ENCODE measurements at regions not wholly inside any gene's neighbourhood (a gene's known extent, or its start where the extent isn't known, plus 50 kb on each side); places are given as distances from the start of the nearest gene placed in this dataset.

DNA sequence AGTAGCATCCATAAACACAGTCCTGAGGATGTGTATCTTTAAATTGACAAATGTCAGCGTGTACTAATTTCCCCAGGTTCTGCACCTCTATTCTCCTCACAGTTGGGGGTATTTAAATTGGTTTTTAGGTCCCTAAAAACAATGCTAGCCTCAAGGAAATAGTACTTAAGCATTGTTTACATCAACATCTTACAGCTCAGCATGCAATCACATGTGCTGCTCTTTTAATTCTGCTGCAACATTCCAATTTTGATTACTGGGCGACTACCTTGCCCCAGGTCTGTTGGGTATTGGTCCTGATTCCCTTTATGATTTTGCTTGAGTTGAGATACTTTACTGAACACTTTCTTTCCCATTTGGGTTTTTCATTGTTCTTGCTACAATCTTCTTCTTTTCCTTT, 616.6 kb downstream of the CCER1 start:
- no peak overlapping the region for H3K4me3 Mint-ChIP-seq (ENCODE audit: low read depth, unreplicated experiment)

DNA sequence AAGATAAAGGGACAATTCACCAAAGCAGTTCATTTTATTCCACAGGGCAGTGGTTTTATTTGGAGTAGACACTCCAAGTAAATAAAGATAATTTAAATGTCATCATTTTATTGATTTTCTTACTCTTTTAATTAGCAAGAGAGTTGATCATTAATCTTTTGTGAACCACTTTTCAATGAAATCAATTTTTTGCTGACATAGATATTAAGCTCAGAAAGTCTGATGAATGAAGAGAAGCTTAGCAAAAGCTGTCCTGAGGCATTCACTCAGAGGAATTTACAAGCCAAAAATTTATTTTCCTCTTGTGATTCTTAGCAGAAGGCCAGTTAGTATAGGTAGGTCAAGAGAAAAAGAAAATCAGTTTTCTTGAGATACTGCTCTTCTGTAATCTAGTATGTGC, 618.0 kb downstream of the CCER1 start:
- Mint-ChIP-seq H3K4me1 (ENCODE audit: low read depth, unreplicated experiment) (no peaks in the 10 kb centered on the region), H3K27me3 (ENCODE audit: unreplicated experiment) (no peaks in the 10 kb centered on the region), H3K36me3 (ENCODE audit: insufficient read depth, unreplicated experiment) (no peaks in the 10 kb centered on the region), H3K27ac (ENCODE audit: unreplicated experiment) (no peak overlapping the region), H3K9me3 (ENCODE audit: low read depth, unreplicated experiment) (peaks cover 6% of the 10 kb centered on the region), H3K4me3 (ENCODE audit: low read depth, unreplicated experiment) (no peak overlapping the region)
- no TSS peak for BruUV-seq (replicated peaks)
- CTCF ChIA-PET, result no interaction called here
- no peak for DNase-seq
- TF ChIP-seq, protein P1, sequence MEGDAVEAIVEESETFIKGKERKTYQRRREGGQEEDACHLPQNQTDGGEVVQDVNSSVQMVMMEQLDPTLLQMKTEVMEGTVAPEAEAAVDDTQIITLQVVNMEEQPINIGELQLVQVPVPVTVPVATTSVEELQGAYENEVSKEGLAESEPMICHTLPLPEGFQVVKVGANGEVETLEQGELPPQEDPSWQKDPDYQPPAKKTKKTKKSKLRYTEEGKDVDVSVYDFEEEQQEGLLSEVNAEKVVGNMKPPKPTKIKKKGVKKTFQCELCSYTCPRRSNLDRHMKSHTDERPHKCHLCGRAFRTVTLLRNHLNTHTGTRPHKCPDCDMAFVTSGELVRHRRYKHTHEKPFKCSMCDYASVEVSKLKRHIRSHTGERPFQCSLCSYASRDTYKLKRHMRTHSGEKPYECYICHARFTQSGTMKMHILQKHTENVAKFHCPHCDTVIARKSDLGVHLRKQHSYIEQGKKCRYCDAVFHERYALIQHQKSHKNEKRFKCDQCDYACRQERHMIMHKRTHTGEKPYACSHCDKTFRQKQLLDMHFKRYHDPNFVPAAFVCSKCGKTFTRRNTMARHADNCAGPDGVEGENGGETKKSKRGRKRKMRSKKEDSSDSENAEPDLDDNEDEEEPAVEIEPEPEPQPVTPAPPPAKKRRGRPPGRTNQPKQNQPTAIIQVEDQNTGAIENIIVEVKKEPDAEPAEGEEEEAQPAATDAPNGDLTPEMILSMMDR (IDR thresholded peaks at IDR 0.05; ENCODE audit: unreplicated experiment), result no peak
- intact Hi-C loops (cut with micrococcal nuclease; ENCODE audit: unreplicated experiment), result no loop called here

More for the DNA sequence above, 616.6 kb downstream of the CCER1 start:
- CTCF ChIA-PET, result no interaction called here
- no peak for DNase-seq
- no peaks in the 10 kb centered on the region for H3K4me1 Mint-ChIP-seq (ENCODE audit: low read depth, unreplicated experiment)
- intact Hi-C loops (cut with micrococcal nuclease; ENCODE audit: unreplicated experiment), result no loop called here
- peaks cover 7% of the 10 kb centered on the region for H3K9me3 Mint-ChIP-seq (ENCODE audit: low read depth, unreplicated experiment)
- TF ChIP-seq, protein P1 (IDR thresholded peaks at IDR 0.05; ENCODE audit: unreplicated experiment), result no peak
- no peak overlapping the region for H3K27ac Mint-ChIP-seq (ENCODE audit: unreplicated experiment)
- no peaks in the 10 kb centered on the region for H3K36me3 Mint-ChIP-seq (ENCODE audit: insufficient read depth, unreplicated experiment)
- no TSS peak for BruUV-seq (replicated peaks)
- H3K27me3 Mint-ChIP-seq (ENCODE audit: unreplicated experiment), result no peaks in the 10 kb centered on the region

DNA sequence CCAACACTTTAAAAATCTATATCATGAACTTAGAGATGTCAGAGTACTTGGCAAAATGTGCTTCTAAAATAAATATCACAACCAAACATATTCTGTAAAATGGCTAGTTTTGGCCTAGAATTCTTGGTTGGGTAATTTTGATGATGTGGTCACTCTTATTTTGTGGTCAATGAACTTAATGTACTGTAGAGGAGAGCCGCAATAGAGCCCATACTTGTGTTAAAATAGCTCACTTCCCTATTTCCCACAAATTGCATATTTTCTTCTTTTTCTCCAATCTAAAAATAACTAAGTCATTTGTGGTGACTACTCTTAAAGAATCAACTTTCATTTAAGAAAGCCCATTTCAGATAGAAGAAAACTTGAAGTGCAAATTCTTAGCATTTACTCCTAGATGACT, 619.4 kb downstream of the CCER1 start:
- no peak for DNase-seq
- CTCF ChIA-PET, result no interaction called here
- no peak overlapping the region for H3K4me3 Mint-ChIP-seq (ENCODE audit: low read depth, unreplicated experiment)
- no peaks in the 10 kb centered on the region for H3K36me3 Mint-ChIP-seq (ENCODE audit: insufficient read depth, unreplicated experiment)
- H3K27ac Mint-ChIP-seq (ENCODE audit: unreplicated experiment), result no peak overlapping the region
- H3K27me3 Mint-ChIP-seq (ENCODE audit: unreplicated experiment), result no peaks in the 10 kb centered on the region
- H3K4me1 Mint-ChIP-seq (ENCODE audit: low read depth, unreplicated experiment), result no peaks in the 10 kb centered on the region
- TF ChIP-seq, protein P1 (IDR thresholded peaks at IDR 0.05; ENCODE audit: unreplicated experiment), result no peak
- BruUV-seq (replicated peaks), result no TSS peak
- intact Hi-C loops (cut with micrococcal nuclease; ENCODE audit: unreplicated experiment), result no loop called here
- H3K9me3 Mint-ChIP-seq (ENCODE audit: low read depth, unreplicated experiment), result peaks cover 9% of the 10 kb centered on the region

DNA sequence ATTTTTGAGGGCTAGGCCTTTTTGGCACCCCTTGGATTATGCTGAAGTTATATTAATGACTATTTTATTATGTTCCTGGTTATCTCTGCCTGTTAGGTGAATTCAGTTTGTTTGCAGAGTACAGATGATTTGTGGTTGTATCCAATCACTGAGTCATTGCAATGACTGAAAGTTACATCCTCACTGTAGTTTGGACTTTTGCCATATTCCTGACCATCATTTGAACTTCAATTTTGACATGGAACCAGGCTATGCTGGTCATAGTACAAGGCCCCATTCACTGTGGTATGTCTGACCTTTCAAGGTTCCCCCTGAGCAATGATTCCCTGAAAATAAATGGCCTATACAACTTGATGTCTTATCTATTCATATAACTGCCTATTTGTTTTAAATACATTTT, 621.0 kb downstream of the CCER1 start:
- CTCF ChIA-PET, result no interaction called here

More for the DNA sequence above, 621.0 kb downstream of the CCER1 start:
- H3K9me3 Mint-ChIP-seq (ENCODE audit: low read depth, unreplicated experiment), result peaks cover 7% of the 10 kb centered on the region
- intact Hi-C loops (cut with micrococcal nuclease; ENCODE audit: unreplicated experiment), result no loop called here
- H3K27me3 Mint-ChIP-seq (ENCODE audit: unreplicated experiment), result no peaks in the 10 kb centered on the region
- DNase-seq, result no peak
- TF ChIP-seq, protein P1 (IDR thresholded peaks at IDR 0.05; ENCODE audit: unreplicated experiment), result no peak
- no peak overlapping the region for H3K27ac Mint-ChIP-seq (ENCODE audit: unreplicated experiment)
- no peak overlapping the region for H3K4me3 Mint-ChIP-seq (ENCODE audit: low read depth, unreplicated experiment)
- no peaks in the 10 kb centered on the region for H3K4me1 Mint-ChIP-seq (ENCODE audit: low read depth, unreplicated experiment)
- H3K36me3 Mint-ChIP-seq (ENCODE audit: insufficient read depth, unreplicated experiment), result no peaks in the 10 kb centered on the region
- no TSS peak for BruUV-seq (replicated peaks)
